Globus pallidus (tissue), 1 donor: ENCODE measurements at regions not wholly inside any gene's neighbourhood (a gene's known extent, or its start where the extent isn't known, plus 50 kb on each side); places are given as distances from the start of the nearest gene placed in this dataset.
A peak's percentile ranks its signal among the peaks of the same experiment; 100 is the strongest.
"Not testable (repeated sequence)": the region's sequence is repeated elsewhere in the genome, so short reads cannot be mapped to it uniquely, and the experiment has no call there.

ENCODE experiments used
- DNase-seq: peaks from one replicate; pipeline ENCODE4 v3.0.0-alpha.2; 2015; ENCODE audit warnings: low spot score

DNA sequence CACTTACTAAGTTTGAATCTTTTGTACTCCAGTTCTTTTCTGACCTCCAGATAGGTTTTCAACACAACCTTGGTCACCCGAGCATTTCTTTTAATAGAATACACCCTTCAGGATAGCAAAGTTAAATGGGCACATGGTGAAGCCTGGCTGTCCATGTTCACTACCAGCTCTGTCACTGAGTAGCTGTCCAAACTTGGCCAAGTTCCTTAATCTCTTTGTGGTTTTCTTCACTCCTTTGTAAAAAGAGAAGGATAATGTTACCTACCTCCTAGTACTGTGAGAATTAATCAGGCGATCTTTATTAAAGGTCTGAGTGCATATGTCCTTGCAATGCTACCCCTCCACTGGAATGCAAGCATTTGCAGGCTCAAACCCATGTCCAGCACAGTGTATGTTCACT is 128.1 kb upstream of the PTPRZ1 start:
- DNase-seq: no peak

DNA sequence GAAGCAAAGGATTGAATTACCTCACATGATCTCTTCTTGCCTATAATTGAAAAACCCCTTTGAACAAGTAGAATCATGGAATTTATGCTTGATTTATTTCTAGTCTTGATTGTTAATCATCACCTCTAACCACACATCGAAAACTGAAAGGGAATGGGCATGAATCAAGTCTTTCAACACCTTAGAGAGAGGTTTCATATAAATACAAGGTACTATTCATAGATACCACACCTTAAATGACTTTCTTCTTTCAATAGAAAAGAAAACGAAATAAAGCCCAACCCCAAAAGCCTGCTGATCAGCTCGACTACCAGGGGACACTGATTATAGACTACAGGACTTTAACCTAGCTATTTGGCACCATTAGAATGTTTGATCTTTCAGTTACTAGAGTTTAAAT is 128.6 kb upstream of the PTPRZ1 start:
- DNase-seq: no peak

DNA sequence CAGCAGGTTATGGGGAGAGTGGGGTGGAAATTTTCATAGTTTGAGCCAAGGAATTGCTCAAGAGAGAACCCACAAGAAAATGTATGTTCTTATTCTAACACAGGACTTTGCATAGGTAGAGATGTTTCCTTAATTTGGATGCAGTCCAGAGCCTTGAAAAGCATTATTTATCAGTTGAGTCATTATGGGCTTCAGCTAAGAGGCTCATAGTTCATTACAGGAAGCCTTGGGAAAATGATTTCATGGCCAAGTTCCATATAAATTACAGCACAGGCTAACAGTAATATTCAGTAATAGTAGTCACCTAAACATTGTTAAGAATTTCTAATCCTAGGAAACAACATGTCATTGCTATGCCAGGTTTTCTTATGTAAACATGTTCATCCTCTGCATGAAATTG is 131.1 kb upstream of the PTPRZ1 start:
- no peak for DNase-seq

DNA sequence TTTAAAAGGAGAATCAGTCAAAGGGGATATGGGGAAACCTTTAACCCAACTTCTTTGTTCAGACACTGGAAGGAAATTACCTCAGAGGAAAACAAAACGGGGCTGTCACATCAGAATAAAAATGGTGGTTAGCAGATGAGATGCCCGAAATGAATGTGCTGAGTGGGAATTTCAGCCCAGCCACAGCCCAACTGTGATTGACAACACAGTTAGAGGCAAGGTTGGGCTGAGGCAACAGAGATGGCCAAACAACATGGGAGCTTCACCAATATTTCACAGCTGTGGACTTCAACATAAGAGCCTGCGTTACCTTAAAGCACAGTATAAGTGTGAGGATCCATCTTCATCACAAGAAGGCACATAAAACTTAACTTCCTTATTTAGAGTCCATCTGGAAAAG is 133.5 kb upstream of the PTPRZ1 start:
- DNase-seq: no peak

DNA sequence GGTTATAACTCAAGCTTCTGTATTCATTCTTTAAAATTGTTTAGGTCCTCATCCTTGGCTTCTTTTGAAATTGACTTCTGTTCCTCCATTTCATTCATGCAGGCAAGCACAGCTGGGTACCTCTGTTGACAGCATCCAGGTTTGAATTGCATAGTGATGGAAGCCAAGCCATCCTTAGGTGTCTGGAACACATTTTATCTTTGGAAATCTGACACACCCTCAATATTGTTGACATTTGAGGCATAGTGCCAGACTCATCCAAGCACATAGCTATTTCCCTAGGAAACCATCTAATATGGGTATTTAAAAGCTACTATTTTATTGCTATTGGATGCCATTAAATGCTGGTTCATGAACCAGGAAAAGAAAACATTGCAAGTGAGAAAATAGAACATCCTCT is 142.1 kb upstream of the PTPRZ1 start:
- DNase-seq: no peak

DNA sequence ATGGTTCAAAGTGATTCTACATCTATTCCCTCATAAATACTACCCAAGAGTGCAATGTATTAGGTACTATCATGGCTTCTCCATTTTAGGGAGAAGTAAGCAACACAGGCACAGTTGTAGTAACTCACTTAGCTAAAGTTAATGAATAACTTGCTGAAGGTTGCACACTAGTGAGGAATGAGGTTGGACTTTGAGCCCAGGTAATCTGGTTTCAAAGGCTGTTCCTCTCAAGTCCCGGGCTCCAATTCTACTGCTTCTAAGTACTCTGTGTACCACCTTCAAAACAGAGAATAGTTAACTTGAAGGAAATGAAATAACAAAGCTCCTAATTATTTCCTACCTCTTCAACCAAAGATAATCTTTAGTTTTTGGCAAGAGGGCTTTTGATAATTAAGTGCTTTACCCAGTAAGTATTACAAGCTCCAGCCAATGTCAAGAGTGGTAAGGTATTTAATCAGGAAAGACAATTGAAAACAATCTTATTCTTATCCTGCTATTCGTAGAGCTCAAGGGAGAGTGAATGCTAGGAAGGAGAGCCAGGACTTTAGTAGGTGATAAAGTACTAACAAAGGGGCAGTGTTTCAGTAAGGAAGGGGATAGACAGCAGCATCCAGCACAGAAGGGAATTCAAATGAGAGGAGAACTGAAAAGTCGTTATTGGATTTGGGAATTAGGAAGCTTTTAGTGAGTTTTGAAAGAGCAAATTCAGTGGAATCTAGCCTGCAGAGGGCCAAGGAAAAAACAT is 158.2 kb upstream of the PTPRZ1 start:
- no peak for DNase-seq

DNA sequence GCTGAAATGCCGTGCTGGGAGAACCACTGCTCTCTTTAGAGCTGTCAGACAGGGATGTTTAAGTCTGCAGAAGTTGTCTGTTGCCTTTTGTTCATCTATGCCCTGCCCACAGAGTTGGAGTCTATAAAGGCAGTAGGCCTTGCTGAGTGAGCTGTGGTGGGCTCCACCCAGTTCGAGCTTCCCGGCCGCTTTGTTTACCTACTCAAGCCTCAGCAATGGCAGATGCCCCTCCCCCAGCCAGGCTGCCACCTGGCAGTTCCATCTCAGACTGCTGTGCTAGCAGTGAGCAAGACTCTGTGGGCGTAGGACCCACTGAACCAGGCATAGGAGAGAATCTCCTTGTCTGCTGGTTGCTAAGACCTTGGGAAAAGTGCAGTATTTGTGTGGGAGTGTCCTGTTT is 160.0 kb upstream of the PTPRZ1 start:
- not testable (repeated sequence) for DNase-seq

DNA sequence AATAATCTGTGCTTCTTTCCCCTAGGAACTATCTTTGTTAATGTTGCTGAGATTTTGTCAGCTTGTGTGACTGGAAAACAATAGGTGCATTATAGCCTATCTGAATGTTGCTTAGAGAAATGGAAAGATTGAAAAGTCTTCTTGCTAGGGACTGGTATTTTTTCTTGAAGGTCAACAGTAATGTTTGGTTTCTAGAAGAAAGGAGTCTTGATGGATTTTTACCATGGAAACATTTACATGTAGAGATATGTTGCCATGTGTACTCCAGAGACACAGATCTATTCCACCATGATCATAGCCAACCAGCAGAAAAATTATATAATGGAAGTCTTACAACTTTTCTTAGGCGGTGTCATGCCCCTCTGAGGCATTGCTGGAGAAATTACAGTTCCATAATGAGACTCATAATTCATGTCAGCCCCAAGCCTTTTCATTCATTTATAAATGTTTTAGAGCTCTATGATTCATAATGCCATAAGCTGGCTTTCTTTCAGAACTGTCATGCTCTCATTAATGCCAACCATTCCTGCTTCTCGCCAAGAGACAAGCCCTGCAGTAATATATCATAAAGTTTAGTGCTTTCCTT is 175.1 kb upstream of the PTPRZ1 start:
- DNase-seq: no peak

DNA sequence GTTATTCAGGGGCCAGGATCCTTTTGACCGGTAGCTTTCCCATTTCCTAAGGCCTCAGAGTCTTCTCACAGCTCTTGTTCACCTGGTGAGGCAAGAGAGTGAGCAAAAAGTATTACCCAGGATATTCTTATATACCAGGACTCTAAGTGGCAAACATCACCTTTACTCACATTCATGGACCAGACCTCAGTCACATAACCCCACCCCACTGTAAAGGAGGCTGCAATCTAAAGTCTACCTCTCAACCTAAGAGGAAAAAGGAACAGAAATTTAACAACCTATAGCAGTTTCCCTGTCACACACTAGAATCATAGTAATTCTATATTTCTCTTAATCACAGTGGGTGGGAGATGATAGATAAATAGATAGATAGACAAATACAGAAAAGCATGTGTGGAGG is 176.0 kb upstream of the PTPRZ1 start:
- DNase-seq: no peak

DNA sequence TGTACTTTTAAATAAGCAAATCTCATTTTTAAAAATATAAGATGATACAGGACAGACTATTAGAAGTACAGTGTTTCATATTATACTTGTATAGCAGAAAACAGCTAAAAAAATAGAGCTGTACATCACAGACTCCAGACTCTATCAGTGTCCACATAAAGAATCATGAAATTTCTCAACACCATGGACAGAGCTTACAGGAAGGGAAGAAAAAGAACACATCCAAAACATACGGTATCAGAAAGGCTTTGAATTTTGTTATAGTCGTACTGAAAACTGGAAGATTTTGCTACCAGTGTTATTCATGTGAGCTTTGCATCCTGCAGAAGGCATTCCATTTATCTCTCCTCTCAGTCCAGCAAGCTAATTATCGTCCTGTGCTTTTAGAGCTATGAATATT is 183.2 kb upstream of the PTPRZ1 start:
- no peak for DNase-seq

DNA sequence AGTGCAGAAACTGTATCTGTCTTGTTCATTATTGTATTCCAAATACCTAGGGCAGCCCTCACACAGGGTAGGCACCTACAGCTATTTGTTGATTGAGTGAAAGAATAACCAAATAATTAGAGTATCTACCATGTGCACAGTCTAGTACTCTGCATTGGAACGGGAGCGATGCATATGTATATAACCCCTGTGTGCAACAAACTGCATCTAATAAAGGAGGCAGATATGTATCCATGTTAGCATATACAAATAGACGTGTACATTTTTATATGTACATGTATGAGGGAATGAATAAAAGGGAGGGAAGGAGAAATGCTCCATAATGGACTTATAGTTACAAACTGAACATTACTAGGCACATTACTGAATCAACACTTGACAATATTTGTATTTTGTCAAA is 191.3 kb upstream of the PTPRZ1 start:
- no peak for DNase-seq

DNA sequence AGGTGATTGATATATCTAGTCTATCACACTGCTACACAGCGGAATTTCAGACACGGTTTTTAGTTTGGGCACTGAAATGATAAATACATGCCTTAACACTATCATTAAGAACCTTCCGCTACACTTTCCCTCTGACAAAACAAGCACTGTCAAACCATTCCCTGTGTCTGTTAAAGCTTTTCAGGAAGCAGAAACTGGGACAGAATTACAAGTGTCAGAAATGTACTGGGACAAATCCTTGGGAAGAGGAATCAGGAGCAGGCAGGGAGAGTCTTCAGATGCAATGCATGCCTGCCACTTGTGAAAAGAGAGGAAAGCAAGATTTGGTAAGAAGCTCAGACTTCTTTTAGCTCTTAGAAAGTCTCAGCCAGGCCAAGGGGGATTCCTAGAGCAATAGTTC is 196.8 kb upstream of the PTPRZ1 start:
- no peak for DNase-seq

DNA sequence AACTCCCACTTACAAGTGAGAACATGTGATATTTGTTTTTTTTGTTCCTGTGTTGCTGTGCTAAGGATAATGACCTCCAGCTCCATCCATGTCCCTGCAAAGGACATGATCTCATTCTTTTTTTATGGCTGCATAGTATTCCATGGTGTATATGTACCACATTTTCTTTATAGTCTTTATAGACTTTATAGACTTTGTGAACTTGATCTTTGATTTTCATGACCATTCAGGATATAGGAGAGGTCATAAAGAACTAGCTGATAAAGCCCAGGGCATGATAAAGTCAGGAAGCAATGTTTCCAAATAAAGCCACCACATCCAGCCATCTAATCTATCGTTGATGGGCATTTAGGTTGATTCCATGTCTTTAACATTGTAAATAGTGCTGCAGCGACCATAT is 198.5 kb upstream of the PTPRZ1 start:
- DNase-seq: not testable (repeated sequence)

DNA sequence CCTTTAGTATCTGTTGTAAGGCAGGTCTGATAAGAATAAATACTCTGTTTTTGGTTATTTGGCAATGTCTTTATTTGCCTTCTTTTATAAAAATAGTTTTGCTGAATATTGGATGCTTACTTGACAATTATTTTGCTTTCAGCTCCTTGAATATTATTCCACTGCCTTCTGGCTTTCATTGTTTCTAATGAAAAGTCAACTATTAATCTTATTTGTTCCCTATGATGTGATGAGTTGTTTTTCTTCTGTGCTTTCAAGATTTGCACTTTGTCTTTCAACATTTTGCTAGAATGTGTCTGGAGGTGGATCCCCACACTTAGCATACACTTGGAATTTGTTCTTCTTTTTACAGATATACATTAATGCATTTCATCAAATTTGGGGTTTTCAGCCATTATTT is 203.8 kb upstream of the PTPRZ1 start:
- no peak for DNase-seq

DNA sequence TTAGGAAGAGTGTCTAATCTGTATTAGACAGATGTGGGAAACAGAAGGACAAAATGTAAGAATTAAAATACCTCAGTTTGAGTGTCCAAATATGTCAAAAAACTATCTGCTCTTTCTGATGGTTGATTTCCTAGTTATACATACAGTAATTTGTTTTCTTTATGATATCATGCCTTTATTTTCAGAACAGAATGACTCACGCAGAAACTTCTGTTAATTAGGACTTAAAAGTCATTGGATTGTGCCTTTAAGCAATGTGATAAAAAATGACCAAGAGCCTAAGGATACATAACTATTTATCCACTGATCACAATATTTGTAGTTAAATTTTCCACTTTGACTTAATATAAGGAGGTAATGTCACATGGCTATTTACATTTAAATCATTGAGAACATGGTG is 206.7 kb upstream of the PTPRZ1 start:
- no peak for DNase-seq

DNA sequence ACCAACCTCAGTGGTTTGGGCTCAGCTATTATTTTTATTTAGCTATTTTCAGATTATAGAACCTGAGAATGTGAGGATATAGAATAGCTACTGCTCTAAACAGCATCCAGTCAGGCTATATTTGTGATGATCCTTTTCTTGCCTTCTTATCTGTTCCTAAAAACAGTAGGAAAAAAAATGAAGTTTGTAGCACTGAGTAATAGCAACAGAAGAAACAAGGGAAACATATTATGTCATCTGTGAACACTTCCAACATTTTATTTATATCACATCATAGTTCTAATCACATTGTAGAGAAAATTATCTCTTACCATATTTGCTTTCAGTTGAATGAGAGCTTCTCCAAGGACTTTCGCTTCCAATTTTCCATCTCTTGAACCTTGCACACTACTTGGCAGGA is 229.6 kb upstream of the PTPRZ1 start:
- no peak for DNase-seq

DNA sequence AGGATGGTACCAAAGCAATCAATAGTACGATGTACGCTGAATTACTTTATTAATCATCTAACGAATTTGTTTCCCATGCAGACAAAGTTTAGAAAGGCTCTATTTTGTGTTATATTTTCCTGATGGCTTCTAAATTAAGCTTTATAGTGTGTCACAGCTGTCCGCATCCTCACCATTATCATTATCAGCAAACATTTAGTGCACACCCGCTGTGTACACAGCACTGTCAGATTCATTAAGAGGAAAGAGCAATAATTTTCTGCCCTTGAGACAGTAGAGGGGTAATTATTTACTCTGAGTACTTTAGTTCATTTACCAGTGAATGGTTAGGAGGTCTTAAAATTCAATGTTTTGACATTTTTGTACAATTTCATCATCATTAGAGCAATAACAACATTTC is 233.3 kb upstream of the PTPRZ1 start:
- DNase-seq: no peak

DNA sequence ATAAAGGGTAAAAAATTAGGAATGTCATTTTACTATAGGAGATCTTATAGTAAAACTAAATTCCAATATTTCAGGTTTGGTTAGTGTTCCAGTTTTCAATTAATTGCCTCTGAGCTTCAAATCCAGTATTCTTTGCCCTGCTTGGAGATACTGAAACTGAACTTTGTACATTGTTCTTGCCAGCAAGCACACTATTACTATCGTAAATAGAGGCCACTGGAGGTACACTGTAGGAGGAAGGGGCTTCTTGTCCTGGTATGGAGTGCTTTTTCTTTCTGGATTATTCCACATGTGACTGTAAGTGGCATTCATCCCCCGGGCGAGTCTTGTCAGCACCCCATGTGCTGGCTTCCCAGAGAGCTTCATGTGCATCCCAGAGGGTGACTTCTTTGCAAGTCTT is 234.7 kb upstream of the PTPRZ1 start:
- no peak for DNase-seq

DNA sequence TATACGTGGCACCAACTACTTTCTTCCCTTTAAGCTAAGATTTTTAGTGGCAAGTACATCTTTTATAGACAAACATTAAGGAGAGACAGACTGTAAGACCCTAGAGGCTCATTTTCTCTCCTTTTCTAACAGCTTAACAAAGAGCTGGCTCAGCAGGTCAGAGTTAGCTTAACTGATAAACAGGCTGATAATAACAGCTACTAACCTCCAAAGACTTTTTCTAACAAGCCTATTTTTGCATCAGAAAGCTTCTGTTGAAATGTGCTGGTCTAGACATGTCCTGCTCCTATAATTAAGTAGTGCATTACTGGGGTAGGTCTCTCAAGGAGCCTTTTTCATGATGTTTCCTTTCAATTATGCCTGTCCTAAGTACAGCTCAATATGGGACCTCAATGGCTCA is 238.2 kb upstream of the FAM3C start:
- no peak for DNase-seq

DNA sequence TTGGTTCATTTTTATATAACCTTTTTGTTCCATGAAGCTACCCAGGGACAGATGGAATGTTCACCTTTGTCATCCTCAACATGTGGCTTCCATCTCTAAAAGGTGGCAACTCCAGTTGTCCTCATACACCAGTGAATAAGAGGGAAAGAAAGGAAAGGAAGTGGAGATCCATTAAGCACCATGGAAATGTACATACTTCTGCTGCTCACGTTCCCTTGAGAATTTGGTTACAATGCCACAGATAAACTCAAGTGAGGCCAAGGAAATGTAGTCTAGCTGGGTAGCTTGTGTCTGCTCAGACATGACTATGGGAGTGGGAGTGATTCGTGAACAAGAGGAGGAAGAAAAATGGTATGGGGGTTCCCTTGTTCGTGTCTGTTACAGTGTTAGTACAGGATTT is 237.1 kb upstream of the FAM3C start:
- no peak for DNase-seq

DNA sequence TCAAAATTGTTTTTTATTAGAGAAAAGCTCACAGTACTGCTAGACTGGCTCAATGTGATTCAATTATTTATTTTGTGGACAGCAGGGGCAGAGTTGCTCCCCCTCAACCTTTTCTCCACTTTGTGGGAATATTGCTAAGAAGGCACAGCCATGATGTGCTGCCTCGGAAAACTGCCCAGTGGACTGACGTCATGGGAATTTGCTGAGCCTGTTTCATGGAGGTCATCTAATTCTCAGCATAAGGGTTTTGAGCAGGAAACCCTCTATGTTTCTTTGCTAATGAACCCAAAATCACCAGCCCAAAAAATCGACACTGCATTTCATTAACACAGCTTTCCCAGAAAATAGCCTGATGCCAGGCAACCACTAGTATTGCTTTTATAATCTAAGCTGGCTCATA is 228.8 kb upstream of the FAM3C start:
- peak; percentile 51 for DNase-seq

DNA sequence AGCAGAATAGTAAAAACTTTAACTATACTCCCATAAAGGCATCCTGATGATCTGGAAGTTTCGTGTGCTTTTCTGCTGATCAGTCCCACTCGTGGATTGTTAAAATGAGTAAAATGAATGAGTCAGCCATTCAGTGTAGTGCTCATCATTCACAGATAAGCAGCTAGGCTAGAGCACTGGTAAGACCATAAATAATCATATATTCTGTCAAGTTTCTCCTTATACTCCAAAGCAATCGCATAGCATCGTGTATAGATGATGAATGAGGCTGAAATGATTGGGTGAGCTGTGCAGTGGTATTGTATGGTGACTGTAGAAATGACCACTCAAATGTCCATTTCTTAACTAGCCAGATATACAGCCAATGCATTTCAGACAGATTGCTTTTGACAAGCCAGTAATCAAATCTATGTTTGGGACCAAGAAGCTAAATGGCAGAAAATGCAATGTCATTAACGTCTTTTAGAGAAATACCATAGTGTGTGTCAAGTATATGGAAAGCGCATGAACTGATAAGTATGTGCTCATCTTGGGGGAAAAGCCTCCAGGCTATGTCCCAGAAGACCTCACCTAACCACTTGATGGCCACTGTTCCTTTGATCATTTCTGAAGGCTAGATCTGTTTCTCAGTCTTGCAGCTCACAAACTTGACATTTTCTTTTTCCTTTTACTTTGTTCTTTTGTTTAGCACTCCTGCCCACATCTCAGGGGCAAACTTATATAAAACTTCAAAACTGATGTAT is 227.2 kb upstream of the FAM3C start:
- no peak for DNase-seq

DNA sequence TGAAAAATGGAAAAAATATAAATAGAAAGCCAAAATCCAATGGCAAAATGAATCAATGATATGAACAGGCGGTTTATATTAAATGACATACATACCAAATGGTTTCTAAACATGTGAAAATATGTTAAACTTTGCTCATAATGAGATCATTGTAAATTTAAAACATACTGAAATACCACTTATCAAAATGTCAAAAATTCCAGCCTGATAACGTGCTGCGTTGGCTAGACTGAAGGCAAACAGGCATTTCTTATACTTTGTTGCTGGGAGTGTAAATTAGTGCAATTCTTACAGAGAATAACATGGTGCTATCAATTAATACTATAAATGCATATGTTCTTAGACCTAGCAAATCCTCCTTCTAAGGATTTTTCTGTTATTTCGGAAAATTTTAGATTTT is 225.8 kb upstream of the FAM3C start:
- DNase-seq: no peak
